ENCODE measurements at regions not wholly inside any gene's neighbourhood (a gene's known extent, or its start where the extent isn't known, plus 50 kb on each side); places are given as distances from the start of the nearest gene placed in this dataset.

GRCh38 chr4:32778025-32778424, 2057.9 kb downstream of the PCDH7 start:
- TF ChIP-seq CTCF (IDR thresholded peaks at IDR 0.05) (no peak), POLR2A (IDR thresholded peaks at IDR 0.05) (no peak)

All from right lobe of liver (tissue), 4 donors.